AG09309 (cell line): ENCODE measurements at regions not wholly inside any gene's neighbourhood (a gene's known extent, or its start where the extent isn't known, plus 50 kb on each side); places are given as distances from the start of the nearest gene placed in this dataset.

Experiments
- DNase-seq: peaks from one replicate; pipeline ENCODE4 v3.0.0-alpha.2; 2010; ENCODE audit warnings: low read depth
- H3K4me3 ChIP-seq: 2 replicates; pipeline ENCODE4 v1.5.1; 2011; ENCODE audit warnings: mild to moderate bottlenecking, low read depth, low read length, moderate library complexity; ENCODE audit not compliant: control insufficient read depth
- CTCF ChIP-seq: IDR thresholded peaks from 2 replicates; pipeline ENCODE4 v1.5.1; 2011; ENCODE audit warnings: mild to moderate bottlenecking, low read depth, low read length, inconsistent platforms; ENCODE audit not compliant: insufficient read depth, control insufficient read depth; ENCODE audit errors: missing control alignments

- no peak overlapping the region for H3K4me3 ChIP-seq
- DNase-seq = no peak
- no peak for TF ChIP-seq CTCF
These were observed 823.1 kb downstream of the USP25 start for GRCh38 chr21:16552880-16553279.

GRCh38 chr21:16554503-16554902 lies 824.7 kb downstream of the USP25 start:
- no peak for TF ChIP-seq CTCF
- H3K4me3 ChIP-seq = no peak overlapping the region
- no peak for DNase-seq

- H3K4me3 ChIP-seq = no peak overlapping the region
- TF ChIP-seq CTCF = no peak
- DNase-seq = no peak
These were observed 833.3 kb downstream of the USP25 start for GRCh38 chr21:16563116-16563515.

GRCh38 chr21:16563795-16564194 lies 834.0 kb downstream of the USP25 start:
- TF ChIP-seq CTCF = no peak
- no peak overlapping the region for H3K4me3 ChIP-seq
- DNase-seq = no peak

GRCh38 chr21:16568244-16568643 lies 838.5 kb downstream of the USP25 start:
- TF ChIP-seq CTCF = no peak
- no peak for DNase-seq
- no peak overlapping the region for H3K4me3 ChIP-seq

GRCh38 chr21:16568661-16569060 lies 838.9 kb downstream of the USP25 start:
- TF ChIP-seq CTCF = no peak
- H3K4me3 ChIP-seq = no peak overlapping the region
- DNase-seq = no peak

- H3K4me3 ChIP-seq = no peak overlapping the region
- no peak for DNase-seq
These were observed 839.9 kb downstream of the USP25 start for GRCh38 chr21:16569679-16570078.

More at GRCh38 chr21:16569679-16570078, 839.9 kb downstream of the USP25 start:
- no peak for TF ChIP-seq CTCF
